Stimulated activated CD4-positive, alpha-beta T cell treated with anti-CD3 and anti-CD28 coated beads, Interleukin-4, amount 100 ng/mL, for 4 hours (primary cell): ENCODE measurements at regions not wholly inside any gene's neighbourhood (a gene's known extent, or its start where the extent isn't known, plus 50 kb on each side); places are given as distances from the start of the nearest gene placed in this dataset.

Experiments used
- DNase-seq, 2 experiments: peaks; one replicate each; pipeline ENCODE4 v3.0.0-alpha.2; 2020

GRCh38 chr11:32039149-32039548 lies 51.7 kb upstream of the RCN1 start:
- no peak for DNase-seq

GRCh38 chr11:32034680-32035079 lies 56.2 kb upstream of the RCN1 start:
- no peak for DNase-seq

- no peak for DNase-seq
Measured at GRCh38 chr11:32034149-32034548, 56.7 kb upstream of the RCN1 start.

GRCh38 chr11:32033491-32033890 lies 57.4 kb upstream of the RCN1 start:
- DNase-seq = no peak

GRCh38 chr11:32033067-32033466 lies 57.8 kb upstream of the RCN1 start:
- DNase-seq = no peak

GRCh38 chr11:32032478-32032877 lies 58.4 kb upstream of the RCN1 start:
- DNase-seq = no peak

GRCh38 chr11:32032052-32032451 lies 58.8 kb upstream of the RCN1 start:
- DNase-seq = no peak

GRCh38 chr11:32030875-32031503 lies 59.9 kb upstream of the RCN1 start:
- no peak for DNase-seq

GRCh38 chr11:32029721-32030120 lies 61.2 kb upstream of the RCN1 start:
- no peak for DNase-seq

- no peak for DNase-seq
Measured at GRCh38 chr11:32028201-32028600, 62.7 kb upstream of the RCN1 start.

- DNase-seq = no peak
Measured at GRCh38 chr11:32026766-32027165, 64.1 kb upstream of the RCN1 start.

GRCh38 chr11:32024948-32025347 lies 65.9 kb upstream of the RCN1 start:
- no peak for DNase-seq

- no peak for DNase-seq
Measured at GRCh38 chr11:32023370-32024305, 67.2 kb upstream of the RCN1 start.

GRCh38 chr11:32018672-32019071 lies 72.2 kb upstream of the RCN1 start:
- no peak for DNase-seq

GRCh38 chr11:32016111-32016510 lies 74.8 kb upstream of the RCN1 start:
- no peak for DNase-seq

GRCh38 chr11:32015427-32015826 lies 75.4 kb upstream of the RCN1 start:
- DNase-seq = no peak

- no peak for DNase-seq
Measured at GRCh38 chr11:32013603-32014002, 77.3 kb upstream of the RCN1 start.

GRCh38 chr11:32012049-32012448 lies 78.8 kb upstream of the RCN1 start:
- DNase-seq = no peak

- no peak for DNase-seq
Measured at GRCh38 chr11:32008880-32009551, 81.9 kb upstream of the RCN1 start.

- DNase-seq = no peak
Measured at GRCh38 chr11:32006799-32007388, 84.0 kb upstream of the RCN1 start.

- no peak for DNase-seq
Measured at GRCh38 chr11:32005786-32006416, 85.0 kb upstream of the RCN1 start.

- no peak for DNase-seq
Measured at GRCh38 chr11:32003335-32003734, 87.5 kb upstream of the RCN1 start.

- DNase-seq = no peak
Measured at GRCh38 chr11:32002311-32002710, 88.6 kb upstream of the RCN1 start.
